KBM-7 (cell line): ENCODE measurements at regions not wholly inside any gene's neighbourhood (a gene's known extent, or its start where the extent isn't known, plus 50 kb on each side); places are given as distances from the start of the nearest gene placed in this dataset.
A peak's percentile ranks its signal among the peaks of the same experiment; 100 is the strongest.
"Not testable (repeated sequence)": the region's sequence is repeated elsewhere in the genome, so short reads cannot be mapped to it uniquely, and the experiment has no call there.

Source experiments
- DNase-seq: peaks from one replicate; pipeline ENCODE4 v3.0.0-alpha.2; 2015
- in situ Hi-C: fragments of 300-500 bp; cut with MboI; formaldehyde crosslinking; loops from 2 replicates; pipeline ENCODE4 v1.14.3; 2020; ENCODE audit warnings: low sequenced_read_pairs, low pct_unique_long_range_greater_than_20kb, mixed read lengths

DNA sequence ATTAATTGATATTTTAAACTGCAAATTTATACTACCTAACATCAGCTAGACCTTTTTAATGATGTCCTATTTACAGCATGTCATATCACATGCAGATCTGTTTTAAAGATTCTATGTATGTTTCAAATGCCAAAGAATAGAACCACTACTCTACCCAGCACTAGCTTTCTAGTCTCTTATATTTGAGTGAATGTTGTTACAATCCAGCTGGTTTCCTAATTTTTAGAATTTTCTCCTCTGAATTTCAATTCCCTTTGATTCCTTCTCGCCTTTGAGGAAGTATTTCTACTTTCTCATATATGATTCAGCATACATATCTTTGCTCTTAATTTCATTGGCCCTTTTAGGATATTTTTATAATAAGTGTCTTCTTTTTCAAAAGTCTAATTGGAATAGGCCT, 841.9 kb downstream of the TMTC2 start:
- DNase-seq = no peak
- in situ Hi-C loops = no loop called here

DNA sequence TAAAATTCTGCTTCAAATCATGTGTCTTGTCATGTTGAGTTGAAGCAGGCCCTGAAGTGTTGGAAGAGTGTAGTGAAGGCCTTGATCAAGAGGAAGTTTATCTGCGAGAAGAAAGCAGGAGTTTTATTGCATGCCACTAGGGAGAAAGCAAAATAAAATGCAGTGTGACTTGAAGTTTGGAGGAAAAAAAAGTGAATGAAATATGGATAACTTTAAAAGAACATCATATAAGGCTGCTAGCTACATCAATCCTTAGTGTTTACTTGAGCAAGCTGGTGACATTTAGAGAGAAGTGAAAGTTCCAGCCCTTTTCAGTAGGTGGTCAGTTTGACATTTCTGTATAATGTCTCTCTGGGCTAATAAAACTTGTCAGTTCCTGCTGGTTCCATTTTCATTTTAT, 841.1 kb downstream of the TMTC2 start:
- in situ Hi-C loops = no loop called here

DNA sequence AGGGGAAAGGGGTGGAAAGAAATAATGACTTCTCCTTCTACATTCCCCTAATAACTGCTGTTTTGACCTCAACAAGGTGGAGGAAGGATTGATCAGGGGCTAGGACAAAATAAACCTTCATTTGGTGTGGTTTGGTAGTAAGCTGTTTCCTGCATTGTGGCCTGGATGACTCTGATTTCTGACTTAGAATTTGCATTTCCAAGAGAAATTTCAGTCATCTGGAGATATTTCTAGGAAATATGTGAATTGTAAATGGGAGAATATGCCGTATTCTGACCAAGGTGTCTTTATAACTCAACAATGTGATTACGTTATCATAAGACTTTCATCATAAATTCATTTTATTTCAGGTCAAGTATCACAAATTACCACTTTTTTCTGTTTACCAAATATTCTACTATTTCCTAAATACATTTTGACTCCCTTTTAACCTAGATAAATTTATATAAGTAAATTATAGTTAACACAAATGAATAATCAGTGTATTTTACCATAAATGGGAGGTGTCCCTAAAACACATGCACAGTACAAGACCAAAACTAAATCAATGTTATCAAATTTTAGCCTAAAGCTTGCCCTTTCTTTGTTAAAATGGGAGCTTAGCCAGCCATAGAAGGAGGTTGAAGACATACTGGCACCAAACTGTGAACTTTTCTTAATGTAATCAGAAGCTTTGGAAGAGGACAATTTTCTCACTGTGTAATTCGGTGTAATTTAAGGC, 828.8 kb downstream of the TMTC2 start:
- no peak for DNase-seq
- in situ Hi-C loops = no loop called here

More for the DNA sequence above, 841.1 kb downstream of the TMTC2 start:
- DNase-seq = no peak

DNA sequence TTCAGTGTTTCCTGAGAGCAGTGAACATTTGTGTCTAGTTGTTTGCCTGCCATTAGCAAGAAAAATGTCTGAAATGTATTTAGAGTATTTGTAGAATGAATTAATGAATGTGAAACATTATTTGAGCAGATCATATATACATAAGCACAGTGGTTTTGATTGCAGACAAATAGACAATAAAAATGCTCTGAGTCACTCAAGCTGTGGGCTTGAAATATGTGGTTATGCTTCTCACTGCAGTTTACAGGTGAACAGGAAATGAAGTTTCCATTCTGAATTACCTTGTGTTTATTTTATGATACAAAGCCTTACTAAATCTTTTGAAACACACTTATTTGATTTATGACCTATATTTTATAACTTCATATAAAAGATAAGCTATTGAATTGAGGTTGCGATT, 827.7 kb downstream of the TMTC2 start:
- no peak for DNase-seq
- in situ Hi-C loops = no loop called here

DNA sequence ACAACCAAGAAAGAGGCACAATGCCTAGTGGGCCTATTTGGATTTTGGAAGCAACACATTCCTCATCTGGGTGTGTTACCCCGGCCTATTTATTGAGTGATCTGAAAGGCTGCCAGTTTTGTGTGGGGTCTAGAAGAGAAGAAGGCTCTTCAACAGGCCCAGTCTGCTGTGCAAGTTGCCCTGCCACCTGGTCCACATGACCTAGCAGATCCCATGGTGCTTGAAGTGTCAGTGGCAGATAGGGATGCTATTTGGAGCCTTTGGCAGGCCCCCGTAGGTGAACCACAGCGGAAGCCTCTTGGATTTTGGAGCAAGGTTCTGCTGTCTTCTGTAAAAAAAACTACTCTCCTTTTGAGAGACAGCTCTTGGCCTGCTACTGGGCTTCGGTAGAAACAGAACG, 820.1 kb downstream of the TMTC2 start:
- in situ Hi-C loops = no loop called here
- no peak for DNase-seq

DNA sequence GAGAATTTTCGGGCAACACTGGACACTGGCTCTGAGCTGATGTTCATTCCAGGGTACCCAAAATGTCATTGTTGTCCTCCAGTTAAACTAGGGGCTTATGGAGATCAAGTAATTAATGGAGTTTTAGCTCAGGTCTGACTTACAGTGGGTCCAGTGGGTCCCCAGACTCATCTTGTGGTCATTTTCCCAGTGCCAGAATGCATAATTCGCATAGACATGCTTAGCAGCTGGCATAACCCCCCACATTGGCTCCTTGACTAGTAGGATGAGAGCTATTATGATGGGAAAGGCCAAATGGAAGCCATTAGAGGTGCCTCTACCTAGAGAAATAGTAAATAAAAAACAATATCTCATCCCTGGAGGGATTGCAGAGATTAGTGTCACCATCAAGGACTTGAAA, 818.9 kb downstream of the TMTC2 start:
- no peak for DNase-seq
- in situ Hi-C loops = no loop called here

- DNase-seq, in situ Hi-C loops: not testable (repeated sequence)
These were observed 813.2 kb downstream of the TMTC2 start for GRCh38 chr12:83499894-83500293.

GRCh38 chr12:83477696-83478095, 791.0 kb downstream of the TMTC2 start:
- in situ Hi-C loops = no loop called here
- DNase-seq = no peak

DNA sequence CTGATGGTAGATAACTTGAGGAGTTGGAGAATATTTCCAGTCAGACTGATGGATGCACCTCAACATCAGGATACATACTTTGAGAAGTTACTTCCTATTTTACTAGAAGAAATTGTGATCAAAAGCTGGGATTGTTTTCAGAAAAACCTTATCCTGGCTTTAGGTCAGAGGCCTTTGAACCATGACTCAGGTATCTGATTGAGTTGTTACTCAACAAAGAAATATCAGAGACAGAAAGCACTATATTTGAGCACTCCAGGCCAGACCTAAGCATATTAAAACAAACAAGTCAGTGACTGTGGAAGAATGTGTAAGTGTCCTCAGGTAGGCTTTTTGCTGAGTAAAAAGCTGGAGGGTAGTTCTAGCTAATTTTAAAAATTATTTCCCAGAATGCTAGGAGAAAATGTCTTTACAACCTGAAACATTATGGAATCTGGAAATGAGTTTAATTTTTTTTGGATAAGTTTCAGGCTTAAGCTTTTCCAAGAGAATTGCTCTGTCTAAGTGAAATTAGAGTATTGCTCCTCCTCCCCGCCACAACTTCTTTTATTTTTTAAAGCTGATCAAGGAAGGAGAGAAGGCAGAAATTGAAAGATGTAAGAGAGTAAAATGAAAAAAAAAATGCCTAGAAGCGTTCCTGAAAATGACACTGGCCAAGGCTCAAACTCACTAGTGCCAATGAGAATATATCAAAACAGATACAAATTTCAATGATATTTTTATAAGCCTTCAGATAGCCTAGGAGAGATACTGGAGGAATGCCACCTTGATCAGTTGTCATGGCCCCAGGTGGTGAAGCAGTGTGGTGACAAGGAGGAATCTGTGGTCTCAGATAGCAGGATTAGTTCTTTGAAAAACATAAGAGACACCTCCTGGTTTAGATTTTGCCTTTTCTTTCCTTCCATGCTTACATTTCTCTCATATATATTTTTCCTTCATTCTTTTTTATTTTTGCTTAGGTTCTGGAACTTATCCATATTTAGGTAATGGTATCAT, 790.3 kb downstream of the TMTC2 start:
- DNase-seq = no peak
- in situ Hi-C loops = no loop called here

DNA sequence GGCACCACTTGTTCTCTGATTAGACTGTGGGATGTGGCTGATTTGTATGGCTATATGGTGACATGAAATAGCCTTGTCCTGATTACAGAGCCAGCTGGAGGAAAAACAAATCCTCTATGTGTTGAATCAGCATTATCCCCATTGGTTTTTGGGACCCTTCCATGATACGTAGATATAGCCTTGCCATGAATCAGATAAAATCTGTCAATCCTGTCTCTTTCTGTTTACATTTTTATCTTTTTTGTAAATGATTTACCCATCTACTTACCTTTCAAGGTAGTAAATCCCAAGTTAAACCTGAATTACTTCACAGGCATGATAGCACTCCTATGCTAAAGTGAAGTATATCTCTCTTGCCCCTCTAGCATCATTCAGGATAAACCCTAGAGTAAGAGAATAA, 789.3 kb downstream of the TMTC2 start:
- DNase-seq = no peak
- in situ Hi-C loops = no loop called here

- no peak for DNase-seq
- in situ Hi-C loops = no loop called here
These were observed 787.7 kb downstream of the TMTC2 start for GRCh38 chr12:83474369-83474768.

DNA sequence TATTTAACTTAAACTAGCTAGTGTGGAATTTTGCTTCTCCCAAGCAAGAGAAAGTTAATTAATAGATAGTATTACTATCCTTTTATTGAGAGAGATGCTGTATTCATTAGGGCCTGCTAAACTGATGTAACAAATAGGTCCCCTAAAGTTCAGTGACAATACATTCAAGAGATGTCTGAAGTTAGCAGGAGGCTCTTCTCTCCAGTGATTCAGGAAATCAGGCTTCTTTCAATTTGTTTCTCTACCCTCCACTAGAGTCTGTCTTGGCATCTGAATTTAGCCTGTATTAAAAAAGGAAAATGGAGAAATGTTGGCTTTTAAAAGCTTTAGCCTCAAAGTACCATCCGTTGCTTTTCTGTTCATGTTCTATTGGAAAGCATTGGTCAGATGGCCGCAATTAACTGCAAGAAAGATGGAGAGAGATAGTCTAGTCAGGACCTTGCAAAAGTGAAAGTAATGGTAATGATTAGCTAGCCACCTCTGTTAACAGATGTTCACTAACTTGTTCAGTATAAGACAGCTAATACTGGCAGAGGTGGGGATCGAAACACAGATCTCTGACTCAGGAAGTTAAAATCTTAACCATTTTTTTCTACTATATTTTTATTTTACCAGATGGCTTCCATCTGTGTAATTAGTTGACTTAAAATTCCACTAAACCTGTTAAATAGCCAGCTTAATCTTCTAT, 786.8 kb downstream of the TMTC2 start:
- in situ Hi-C loops = no loop called here
- DNase-seq = no peak

DNA sequence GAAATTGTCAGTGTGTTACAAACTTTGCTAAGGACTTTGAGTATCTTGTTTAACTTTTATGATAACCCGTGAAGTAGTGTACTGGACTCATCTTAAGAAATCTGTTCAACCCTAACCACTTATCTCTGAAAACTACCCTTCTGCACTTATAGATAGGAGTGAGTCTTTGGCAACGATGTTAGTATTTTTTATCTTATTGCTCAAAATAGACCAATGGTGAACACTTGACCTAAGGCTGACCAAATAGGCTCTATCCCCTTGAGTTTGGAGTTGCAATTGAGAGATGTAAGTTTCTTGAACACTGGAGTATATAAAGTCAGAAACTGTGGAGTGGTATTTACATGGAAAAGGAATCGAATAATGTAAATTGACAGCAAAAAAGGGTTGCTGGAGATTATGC, 786.1 kb downstream of the TMTC2 start:
- DNase-seq = no peak
- in situ Hi-C loops = no loop called here

GRCh38 chr12:83472350-83472749, 785.6 kb downstream of the TMTC2 start:
- no peak for DNase-seq

DNA sequence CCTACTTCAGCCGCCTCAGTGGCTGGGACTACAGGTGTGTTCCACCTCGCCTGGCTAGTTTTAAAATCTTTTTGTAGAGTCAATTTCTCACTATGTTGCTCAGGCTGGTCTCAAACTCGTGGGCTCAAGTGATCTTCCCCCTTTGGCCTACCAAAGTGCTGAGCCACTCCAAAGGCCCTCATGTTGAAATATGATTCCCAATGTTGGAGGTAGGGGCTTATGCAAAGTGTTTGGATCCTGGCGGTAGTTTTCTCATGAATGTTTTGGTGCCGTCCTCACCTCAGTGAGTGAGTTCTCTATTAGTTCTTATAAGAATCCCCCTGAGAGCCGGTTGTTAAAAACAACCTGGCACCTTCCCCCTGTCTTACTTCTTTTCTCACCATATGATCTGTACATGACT, 784.6 kb downstream of the TMTC2 start:
- DNase-seq = no peak
- in situ Hi-C loops = no loop called here

More at GRCh38 chr12:83472350-83472749, 785.6 kb downstream of the TMTC2 start:
- in situ Hi-C loops = no loop called here

DNA sequence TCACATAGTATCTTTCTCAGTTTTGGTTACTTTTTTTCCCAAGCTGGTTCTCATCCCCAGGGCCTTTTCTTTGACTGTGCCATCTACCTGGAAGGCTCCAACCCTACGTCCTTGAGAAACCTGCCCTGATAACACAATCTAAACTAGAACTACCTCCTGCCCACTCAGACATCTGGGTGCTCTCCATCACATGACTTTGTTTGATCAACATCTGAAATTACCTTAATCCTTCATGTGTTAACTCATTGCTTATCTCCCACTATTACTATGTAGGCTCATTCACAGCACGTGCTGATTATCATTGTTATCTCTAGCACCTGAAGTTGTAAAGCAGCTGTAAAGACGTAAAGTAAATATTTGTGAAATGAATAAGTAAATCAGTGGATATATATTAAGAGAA, 784.0 kb downstream of the TMTC2 start:
- in situ Hi-C loops = no loop called here

DNA sequence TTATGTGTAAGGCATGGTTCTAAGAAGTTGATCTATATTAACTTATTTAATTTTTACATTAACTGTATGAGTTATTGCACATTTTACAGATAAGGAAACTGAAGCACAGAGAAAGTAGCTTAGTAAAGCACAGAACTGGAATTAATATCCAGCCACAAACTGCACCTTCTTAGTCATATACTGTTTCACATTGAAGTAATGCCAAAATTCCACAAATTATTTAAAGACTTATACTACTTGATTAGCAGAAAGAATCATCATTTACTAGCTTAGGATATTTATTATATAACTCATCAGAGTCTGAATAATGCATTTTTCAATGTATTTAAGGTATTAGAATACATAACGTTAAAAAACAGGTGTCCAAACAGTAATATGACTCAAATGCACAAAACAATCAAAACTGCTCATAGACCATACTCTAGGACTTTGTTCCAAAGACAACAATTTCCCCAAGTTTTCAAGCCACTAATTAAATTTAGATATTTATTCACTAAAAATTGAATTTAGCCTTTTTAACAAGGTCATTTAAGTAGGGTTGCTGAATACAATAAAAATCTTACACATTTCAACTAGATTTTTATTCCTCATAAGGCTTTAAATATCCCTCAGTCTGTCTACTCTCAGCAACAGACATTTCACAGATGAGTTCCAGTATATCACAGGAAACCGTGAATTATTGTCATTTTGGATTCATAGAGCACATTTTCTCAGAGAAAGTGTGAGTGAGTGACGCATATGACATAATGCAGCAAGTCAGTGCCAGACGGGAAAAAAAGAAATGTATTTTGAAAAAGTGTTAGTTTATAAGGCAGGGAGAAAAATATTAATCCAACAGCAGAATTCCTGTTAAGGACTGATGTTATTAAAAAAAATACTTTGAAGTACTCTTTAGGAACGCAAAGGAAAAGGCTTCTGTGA, 782.5 kb downstream of the TMTC2 start:
- in situ Hi-C loops = no loop called here
- DNase-seq = no peak

More for the DNA sequence above, 784.0 kb downstream of the TMTC2 start:
- DNase-seq = no peak

GRCh38 chr12:83465632-83466031, 778.9 kb downstream of the TMTC2 start:
- in situ Hi-C loops = no loop called here
- no peak for DNase-seq

- peak; percentile 3 for DNase-seq
These were observed 775.7 kb downstream of the TMTC2 start for GRCh38 chr12:83462419-83462818.

More at GRCh38 chr12:83462419-83462818, 775.7 kb downstream of the TMTC2 start:
- in situ Hi-C loops = no loop called here
